GM21723 (cell line): ENCODE measurements at regions not wholly inside any gene's neighbourhood (a gene's known extent, or its start where the extent isn't known, plus 50 kb on each side); places are given as distances from the start of the nearest gene placed in this dataset.

ENCODE experiments used
- ATAC-seq: cut with Tn5 transposase; IDR thresholded peaks from one replicate; pipeline ENCODE4 v1.9.1; 2021; ENCODE audit warnings: mild to moderate bottlenecking, moderate library complexity; ENCODE audit not compliant: unreplicated experiment

DNA sequence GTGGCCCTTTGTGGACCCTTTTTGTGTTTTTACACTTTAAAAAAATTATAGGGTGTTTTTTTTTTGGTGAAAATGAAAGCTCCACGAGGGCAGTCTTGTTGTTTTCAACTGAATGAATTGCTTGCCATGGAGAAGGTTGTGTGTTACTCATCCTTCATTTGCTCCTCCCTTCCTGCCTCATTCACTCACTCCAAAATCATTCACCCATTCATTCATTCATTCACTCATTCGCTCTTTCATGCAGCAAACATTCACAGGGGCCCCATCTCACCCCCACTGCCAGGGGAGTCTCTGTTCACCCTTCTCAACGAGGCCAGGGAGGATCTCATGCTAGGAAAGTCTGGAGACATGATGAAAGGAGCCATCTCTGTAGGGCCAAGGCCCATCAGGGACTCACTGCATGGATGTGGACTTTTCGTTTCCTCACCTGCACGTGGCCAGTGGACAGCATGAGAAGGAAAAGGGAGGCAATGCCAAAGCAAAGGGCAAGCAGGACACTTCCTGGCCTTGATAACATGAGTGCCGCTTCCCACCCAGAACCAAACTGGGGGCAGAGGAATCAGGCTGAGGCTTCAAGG lies 62.8 kb upstream of the COL13A1 start:
- no peak for ATAC-seq

DNA sequence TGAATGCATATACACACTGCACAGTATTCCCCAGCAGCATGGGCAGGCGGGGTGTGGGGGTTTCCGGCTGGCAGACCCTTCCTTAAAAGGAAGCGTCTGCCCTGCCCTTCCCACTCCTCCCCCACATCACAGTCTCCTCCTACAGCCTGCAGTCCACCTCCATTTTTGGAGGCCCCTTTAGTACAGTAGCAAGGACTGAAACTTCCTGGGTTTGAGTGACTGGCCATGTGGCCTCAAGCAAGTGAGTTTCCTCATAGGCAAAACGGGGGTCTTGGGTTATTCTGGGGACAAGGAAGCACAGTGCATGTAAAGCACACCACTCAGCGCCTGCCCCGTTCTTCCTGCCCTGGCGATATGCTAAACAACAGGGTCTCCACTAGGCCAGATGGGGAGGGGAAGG lies 62.1 kb upstream of the COL13A1 start:
- no peak for ATAC-seq

- no peak for ATAC-seq
These were observed 61.6 kb upstream of the COL13A1 start for GRCh38 chr10:69740126-69740525.

- no peak for ATAC-seq
These were observed 60.5 kb upstream of the COL13A1 start for GRCh38 chr10:69741252-69741651.

DNA sequence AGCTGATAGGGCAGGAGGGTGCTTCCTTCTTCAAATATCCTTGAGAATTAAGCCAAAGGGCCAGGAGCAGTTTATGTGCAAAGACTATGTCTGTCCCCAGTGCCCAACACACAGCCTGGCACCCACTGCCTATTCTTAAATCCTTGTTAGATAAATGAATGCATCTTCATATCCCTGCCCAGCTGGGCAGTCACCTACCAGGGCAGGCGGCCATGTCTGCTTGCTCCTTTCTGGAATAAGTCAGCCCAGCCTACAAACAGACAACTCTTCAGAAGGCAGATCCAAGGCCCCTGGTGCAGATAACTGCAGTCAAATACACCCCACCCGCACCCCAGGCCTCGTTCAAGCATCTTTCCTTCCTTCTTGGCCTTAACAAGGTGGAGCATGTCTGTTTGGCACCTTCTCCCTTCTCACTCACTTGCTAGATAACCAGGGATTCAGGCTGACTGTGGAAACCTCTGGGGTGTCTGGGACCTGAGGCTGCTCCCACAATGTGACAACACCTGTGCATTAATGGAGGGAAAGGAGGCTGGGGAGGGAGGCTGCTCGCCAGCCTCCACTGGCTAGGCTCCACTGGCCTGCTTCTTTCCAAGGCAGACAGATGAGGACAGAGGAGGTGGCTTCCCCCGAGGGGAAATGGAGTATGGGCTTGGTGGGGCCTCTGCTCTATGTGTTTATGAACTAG lies 59.9 kb upstream of the COL13A1 start:
- no peak for ATAC-seq

DNA sequence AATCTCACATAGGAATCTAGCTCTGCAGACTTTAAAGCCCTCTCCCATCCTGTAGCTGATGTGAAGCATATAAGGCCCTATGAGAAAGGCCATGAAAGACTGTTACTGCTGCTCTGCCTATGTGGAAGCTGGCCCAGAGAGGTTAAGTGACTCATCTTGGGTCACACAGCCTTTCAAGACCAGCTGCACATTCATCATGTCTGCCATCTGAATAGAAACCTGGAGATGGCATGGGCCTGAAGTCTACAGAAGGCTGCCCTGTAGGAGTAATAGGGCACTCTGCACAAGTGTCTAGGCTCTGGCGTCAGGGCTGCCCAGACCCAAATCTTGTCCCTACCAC lies 59.4 kb upstream of the COL13A1 start:
- no peak for ATAC-seq

- no peak for ATAC-seq
These were observed 58.6 kb upstream of the COL13A1 start for GRCh38 chr10:69742928-69743602.

DNA sequence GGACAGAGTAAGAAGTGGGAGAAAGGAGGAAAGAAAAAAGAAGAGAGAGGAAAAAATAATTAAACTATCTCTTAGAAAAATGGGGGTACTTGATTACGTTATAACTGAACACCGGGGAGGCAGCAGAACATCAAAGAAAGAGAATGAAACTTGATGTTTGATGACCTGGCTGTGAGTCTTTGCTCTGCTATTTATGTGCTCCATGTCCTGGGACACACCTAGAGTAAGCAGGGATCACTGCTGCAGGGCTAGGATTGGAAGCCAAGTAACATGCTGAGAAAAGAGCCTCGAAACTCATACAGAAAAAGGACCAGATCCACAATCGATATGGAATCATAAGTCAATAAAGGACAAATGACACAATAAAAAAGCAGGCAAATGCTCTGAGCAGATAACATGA lies 56.7 kb upstream of the COL13A1 start:
- ATAC-seq = no peak

GRCh38 chr10:69745698-69746097 lies 56.0 kb upstream of the COL13A1 start:
- ATAC-seq = no peak

GRCh38 chr10:69747179-69747578 lies 54.5 kb upstream of the COL13A1 start:
- ATAC-seq = no peak

DNA sequence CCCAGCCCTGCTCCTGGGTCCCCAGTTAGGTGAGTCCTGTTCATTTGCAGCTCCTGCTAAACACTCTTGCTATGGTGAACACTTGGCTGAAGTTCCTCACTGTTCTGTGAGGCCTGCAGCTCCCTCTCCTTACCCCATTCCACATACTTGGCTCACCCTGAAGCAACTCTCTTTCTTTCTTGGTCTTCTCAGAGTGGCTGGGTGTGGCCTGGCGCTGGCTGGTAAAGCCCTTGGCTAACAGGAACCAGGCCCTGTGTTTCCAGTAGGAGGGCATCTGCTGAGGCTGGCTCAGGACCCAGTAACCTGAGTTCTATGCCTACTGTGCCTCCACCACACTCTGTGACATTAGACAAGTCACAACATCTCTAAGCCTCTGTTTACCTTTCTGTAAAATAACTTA lies 53.1 kb upstream of the COL13A1 start:
- no peak for ATAC-seq

- ATAC-seq = no peak
These were observed 52.3 kb upstream of the COL13A1 start for GRCh38 chr10:69749178-69750010.

DNA sequence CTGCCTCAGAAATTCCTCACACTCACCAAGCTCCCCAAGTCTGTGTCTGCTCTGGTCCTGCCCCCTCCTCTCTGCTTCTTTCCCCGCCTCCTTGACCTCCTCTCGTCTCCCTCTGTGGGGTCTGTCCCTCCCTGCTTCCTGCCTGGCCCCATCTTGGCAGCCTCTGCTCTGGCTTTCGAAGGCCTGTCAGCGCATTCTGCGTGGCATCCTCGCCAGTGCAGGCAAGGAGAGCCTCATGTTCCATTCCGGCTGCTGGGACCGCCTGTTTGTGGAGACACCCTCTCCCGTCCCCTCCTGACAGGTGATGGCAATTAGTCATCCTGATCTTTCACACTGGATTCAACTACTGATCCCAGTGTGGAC lies 51.7 kb upstream of the COL13A1 start:
- ATAC-seq = no peak

DNA sequence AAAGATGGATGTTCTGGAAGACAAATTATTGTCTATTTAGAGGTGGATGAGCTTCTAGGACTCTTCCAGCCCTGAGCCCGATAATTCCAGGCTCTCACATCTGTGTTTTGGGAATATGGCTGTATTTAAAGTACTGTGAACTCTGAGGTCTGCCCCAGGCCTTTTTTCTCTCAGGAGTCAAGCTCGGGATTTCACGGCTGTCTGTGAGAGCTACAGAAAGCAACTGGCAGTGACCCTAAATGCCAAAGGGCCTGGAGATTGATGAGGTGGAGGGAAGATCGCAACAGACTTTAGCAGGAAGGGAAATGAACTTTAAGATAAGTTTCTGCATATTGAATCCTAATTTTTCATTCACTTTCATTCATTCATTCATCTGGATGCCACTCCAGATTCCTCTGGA lies 51.0 kb upstream of the COL13A1 start:
- no peak for ATAC-seq

DNA sequence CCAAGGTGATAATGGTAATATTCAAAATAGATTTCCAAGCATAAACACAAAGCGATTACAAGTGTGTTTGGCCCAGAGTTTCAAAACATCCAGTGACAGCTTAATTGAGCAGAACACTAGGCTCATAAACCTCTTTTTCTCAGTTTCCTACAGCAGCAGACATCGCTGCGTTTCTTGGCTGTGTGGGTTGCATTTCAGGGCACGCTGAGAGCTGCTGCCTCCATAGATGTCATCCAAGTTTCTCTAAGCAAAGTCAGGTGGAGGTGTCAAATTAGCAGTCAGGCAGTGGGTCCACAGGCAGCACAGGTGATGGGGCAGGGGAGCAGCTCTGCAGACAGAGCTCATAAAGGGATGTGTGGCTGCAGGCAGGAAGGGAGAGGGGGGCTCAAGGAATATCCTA lies 50.5 kb upstream of the COL13A1 start:
- ATAC-seq = no peak
